ENCODE measurements at regions not wholly inside any gene's neighbourhood (a gene's known extent, or its start where the extent isn't known, plus 50 kb on each side); places are given as distances from the start of the nearest gene placed in this dataset.
A peak's percentile ranks its signal among the peaks of the same experiment; 100 is the strongest.

- POLR2A ChIA-PET (ENCODE audit: unreplicated experiment) = no interaction called here
- H4K20me1 ChIP-seq (ENCODE audit: insufficient read depth) = no peaks in the 10 kb centered on the region
- H3K9me3 ChIP-seq (ENCODE audit: insufficient read depth, low read depth) = 0 out of 2 replicates have a peak, but pooled peaks cover 3% of the 10 kb centered on the region
- no peak overlapping the region for H3K4me3 ChIP-seq
- CTCF ChIA-PET = no interaction called here
- TF ChIP-seq CTCF (conservative IDR thresholded peaks at IDR 0.05) = no peak
- BruUV-seq (replicated peaks) = no TSS peak
- H3K9me2 ChIP-seq (ENCODE audit: insufficient read depth) = no peaks in the 10 kb centered on the region
- no peaks in the 10 kb centered on the region for H3K36me3 ChIP-seq (ENCODE audit: low read depth)
- no peak overlapping the region for H2AFZ ChIP-seq
- no peaks in the 10 kb centered on the region for H3K79me2 ChIP-seq (ENCODE audit: low read depth)
- H3K27me3 ChIP-seq (ENCODE audit: insufficient read depth, low read depth) = no peaks in the 10 kb centered on the region
- H3K4me2 ChIP-seq = no peak overlapping the region
- H3K27ac ChIP-seq = no peak overlapping the region
- H3F3A ChIP-seq (ENCODE audit: insufficient read depth, low read depth) = peaks cover 3% of the 10 kb centered on the region; the same call in 1 of the 2 replicates
- intact Hi-C loops (cut with micrococcal nuclease; ENCODE audit: unreplicated experiment) = loop anchor here (10.0 kb wide), 1 partner anchor 1437 kb away; no protein-coding TSS in a partner anchor
- peak in 1 of 2 experiments; percentile 71 for DNase-seq
- peaks cover 25% of the 10 kb centered on the region for H3K4me1 ChIP-seq (replicated peaks; ENCODE audit: insufficient read depth)
These were observed 249.1 kb downstream of the TBL1XR1 start for GRCh38 chr3:176948151-176948550.

- Histone ChIP-seq H3F3A (ENCODE audit: insufficient read depth, low read depth) (peaks cover 3% of the 10 kb centered on the region; the same call in 1 of the 2 replicates), H3K79me2 (ENCODE audit: low read depth) (no peaks in the 10 kb centered on the region), H3K27me3 (ENCODE audit: insufficient read depth, low read depth) (no peaks in the 10 kb centered on the region), H3K36me3 (ENCODE audit: low read depth) (no peaks in the 10 kb centered on the region), H3K4me1 (replicated peaks; ENCODE audit: insufficient read depth) (peaks cover 21% of the 10 kb centered on the region), H2AFZ (no peak overlapping the region), H3K9me2 (ENCODE audit: insufficient read depth) (no peaks in the 10 kb centered on the region), H3K9me3 (ENCODE audit: insufficient read depth, low read depth) (0 out of 2 replicates have a peak, but pooled peaks cover 3% of the 10 kb centered on the region), H4K20me1 (ENCODE audit: insufficient read depth) (no peaks in the 10 kb centered on the region), H3K4me3 (no peak overlapping the region), H3K4me2 (no peak overlapping the region), H3K27ac (no peak overlapping the region)
- no peak for DNase-seq
- intact Hi-C loops (cut with micrococcal nuclease; ENCODE audit: unreplicated experiment) = loop anchor here (10.0 kb wide), 1 partner anchor 1439 kb away; no protein-coding TSS in a partner anchor
- no peak for TF ChIP-seq EZH2 (IDR thresholded peaks at IDR 0.05; ENCODE audit: low read depth)
- TF ChIP-seq CTCF (conservative IDR thresholded peaks at IDR 0.05) = no peak
- ChIA-PET CTCF (no interaction called here), POLR2A (ENCODE audit: unreplicated experiment) (no interaction called here)
- BruUV-seq (replicated peaks) = no TSS peak
These were observed 251.1 kb downstream of the TBL1XR1 start for GRCh38 chr3:176946202-176946601.

- Histone ChIP-seq H3K4me1 (replicated peaks; ENCODE audit: insufficient read depth) (no peaks in the 10 kb centered on the region; the same call in 1 of the 2 replicates), H3K9me2 (ENCODE audit: insufficient read depth) (no peaks in the 10 kb centered on the region), H3K9me3 (ENCODE audit: insufficient read depth, low read depth) (no peaks in the 10 kb centered on the region), H2AFZ (no peak overlapping the region), H3F3A (ENCODE audit: insufficient read depth, low read depth) (no peaks in the 10 kb centered on the region), H3K36me3 (ENCODE audit: low read depth) (no peaks in the 10 kb centered on the region), H3K4me3 (no peak overlapping the region), H3K4me2 (no peak overlapping the region), H4K20me1 (ENCODE audit: insufficient read depth) (no peaks in the 10 kb centered on the region), H3K27ac (no peak overlapping the region), H3K79me2 (ENCODE audit: low read depth) (no peaks in the 10 kb centered on the region), H3K27me3 (ENCODE audit: insufficient read depth, low read depth) (no peaks in the 10 kb centered on the region)
- ChIA-PET CTCF (no interaction called here), POLR2A (ENCODE audit: unreplicated experiment) (no interaction called here)
- intact Hi-C loops (cut with micrococcal nuclease; ENCODE audit: unreplicated experiment) = loop anchor here (5.0 to 10.0 kb wide), 2 partner anchors 255 to 1442 kb away; partner anchors contain the start of gene TBL1XR1
- no peak for DNase-seq
- TF ChIP-seq CTCF (conservative IDR thresholded peaks at IDR 0.05) (no peak), EZH2 (IDR thresholded peaks at IDR 0.05; ENCODE audit: low read depth) (no peak)
- no TSS peak for BruUV-seq (replicated peaks)
These were observed 255.0 kb downstream of the TBL1XR1 start for GRCh38 chr3:176942305-176942704.

Data from PC-9 (cell line).